Central memory CD4-positive, alpha-beta T cell (primary cell): ENCODE measurements at regions not wholly inside any gene's neighbourhood (a gene's known extent, or its start where the extent isn't known, plus 50 kb on each side); places are given as distances from the start of the nearest gene placed in this dataset.
"Not testable (repeated sequence)": the region's sequence is repeated elsewhere in the genome, so short reads cannot be mapped to it uniquely, and the experiment has no call there.

Experiments used
- DNase-seq: peaks from one replicate; pipeline ENCODE4 v3.0.0; 2022

DNA sequence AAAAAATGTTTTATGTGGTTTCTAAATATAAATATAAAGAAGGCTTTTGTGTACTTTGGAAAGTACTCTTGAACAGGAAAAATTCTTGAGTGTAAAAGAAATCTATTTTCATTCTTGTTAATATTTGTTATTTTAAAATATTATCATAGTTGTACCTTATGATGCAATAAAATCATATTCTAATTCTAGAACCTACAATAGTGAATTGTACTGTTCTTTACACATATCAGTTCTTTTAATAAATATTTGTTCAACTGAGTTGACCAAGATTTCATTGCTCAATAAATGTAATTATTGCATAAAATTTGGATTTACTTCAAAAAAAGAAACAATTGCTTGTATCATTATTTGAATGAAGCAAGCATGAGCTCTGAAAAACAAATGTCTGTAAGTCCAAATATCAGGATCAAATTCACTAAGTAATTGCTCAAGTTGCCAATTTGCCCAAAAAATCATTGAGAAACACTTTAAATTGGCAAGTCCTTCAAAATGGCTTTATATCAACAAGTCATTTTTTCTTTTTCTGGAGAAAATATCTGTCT lies 191.6 kb upstream of the SLC16A7 start:
- DNase-seq, result no peak

DNA sequence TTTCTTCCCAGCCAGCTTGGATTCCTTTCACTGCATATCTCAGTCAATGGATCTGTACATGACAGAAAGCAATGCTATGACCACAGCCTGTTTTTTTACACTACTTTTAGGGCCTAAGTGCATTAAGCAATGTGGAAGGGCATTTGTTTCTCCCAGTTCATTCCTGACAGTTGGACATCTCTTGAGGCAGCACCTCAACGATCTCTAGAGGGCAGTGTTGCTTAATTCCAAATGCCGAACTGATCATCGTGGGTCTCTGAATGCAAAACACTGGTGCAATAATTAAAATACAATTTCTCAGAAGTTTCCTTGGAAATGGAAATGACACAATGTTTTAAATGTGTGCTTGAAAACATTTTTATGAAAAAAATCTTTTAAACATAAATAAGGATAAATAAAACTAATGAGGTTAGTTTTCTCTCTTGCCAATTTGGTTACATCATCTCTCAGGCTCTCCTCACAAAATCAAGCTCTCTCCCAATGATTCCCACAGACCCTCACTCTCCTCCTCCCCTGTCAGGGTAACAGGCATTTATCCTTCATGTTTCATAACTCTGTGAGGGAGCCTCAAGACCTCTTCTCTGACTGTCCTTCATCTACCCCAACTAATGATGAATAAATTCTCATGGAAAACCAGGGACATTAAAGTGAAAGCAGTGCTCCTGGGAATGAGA lies 192.4 kb upstream of the SLC16A7 start:
- peak; percentile 31 for DNase-seq

DNA sequence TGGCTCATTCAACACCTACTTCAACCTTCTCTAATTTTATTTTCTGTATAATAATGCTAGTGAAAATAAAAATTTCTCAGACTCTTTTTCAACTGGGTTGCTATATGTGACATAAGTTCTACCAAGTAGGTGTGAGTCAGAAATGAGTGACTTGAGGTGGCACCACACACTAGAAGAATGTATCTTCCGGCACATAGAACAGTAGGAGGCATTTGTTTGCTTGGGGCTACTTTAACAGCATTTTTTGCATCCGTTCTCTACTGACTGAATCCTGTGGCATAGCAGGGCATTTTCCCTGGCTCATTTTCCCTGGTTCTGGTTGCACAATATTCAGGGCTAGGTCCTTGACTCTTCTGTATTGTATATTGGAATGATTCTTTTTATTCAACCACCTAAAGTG lies 194.0 kb upstream of the SLC16A7 start:
- no peak for DNase-seq

DNA sequence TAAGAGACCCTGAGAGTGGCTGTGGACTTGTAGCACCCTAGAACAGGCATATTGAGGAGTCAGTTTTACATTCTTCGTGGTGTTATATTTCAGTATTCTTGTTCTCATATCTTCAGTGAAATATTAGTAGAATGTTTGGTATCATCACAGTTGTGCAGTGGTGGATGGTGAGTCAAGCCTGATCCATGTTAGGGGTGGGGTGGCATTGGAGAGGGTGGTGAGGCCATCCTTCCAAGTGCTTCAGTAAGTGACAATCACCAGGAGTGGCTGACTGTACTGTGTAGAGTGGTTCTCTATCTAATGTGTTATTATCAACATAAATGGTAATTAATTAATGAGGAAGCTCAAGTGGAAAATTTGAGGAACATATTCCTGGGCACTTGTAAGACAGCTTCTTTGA lies 197.7 kb upstream of the SLC16A7 start:
- no peak for DNase-seq

DNA sequence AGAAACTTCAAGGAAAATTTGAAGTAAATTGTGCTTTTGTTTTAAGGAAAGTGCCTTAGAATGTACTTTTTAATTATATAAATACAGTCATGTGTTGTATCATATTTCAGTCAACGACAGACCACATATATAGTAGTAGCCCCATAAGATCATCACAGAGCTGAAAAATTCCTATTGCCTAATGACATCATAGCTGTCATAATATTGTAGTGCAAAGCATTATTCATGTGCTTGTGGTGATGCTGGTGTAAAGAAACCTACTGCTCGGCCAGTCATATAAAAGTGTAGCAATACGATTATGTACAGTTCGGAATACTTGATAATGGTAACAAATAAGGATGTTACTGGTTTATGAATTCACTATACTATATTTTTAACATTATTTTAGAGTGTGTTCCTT lies 198.9 kb upstream of the SLC16A7 start:
- DNase-seq, result no peak

DNA sequence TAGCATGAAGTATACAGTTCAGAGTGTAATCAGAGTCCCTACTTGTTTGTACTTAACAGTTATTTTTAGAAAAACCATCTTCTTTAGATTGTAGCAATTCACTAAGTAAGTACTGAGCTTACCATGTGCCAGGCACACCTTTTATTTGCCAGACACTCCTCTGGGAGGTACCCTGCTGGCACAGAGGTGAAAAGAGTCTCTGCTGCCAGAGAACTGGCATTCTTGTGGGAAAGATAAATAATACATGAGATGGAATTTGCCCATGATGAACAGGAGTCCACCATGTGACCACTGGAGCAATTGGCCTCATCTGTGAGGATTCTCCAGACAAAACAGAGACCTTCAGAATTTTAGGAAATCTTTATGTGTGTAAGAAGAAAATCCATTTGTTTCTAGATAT lies 199.3 kb upstream of the SLC16A7 start:
- DNase-seq, result no peak

DNA sequence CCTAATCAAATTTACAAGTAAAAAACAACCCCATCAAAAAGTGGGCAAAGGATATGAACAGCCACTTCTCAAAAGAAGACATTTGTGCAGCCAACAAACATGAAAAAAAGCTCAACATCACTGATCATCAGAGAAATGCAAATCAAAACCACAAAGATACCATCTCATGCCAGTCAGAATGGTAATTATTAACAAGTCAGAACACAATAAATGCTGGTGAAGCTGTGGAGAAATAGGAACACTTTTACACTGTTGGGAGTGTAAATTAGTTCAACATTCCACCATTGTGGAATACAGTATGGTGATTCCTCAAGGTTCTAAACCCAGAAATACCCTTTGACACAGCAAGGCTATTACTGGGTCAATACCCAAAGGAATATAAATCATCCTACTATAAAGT lies 200.5 kb upstream of the SLC16A7 start:
- DNase-seq, result not testable (repeated sequence)

DNA sequence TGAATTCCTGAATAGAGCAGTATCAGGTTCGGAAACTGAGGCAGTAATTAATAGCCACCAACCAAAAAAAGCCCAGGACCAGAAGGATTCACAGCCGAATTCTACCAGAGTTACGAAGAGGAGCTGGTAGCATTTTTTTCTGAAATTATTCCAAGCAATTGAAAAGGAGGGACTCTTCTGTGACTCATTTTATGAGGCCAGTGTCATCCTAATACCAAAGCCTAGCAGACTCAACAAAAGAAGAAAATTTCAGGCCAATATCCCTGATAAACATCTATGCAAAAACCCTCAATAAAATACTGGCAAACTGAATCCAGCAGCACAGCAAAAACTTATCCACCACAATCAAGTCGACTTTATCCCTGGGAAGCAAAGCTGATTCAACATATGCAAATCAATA lies 202.3 kb upstream of the SLC16A7 start:
- DNase-seq, result no peak

DNA sequence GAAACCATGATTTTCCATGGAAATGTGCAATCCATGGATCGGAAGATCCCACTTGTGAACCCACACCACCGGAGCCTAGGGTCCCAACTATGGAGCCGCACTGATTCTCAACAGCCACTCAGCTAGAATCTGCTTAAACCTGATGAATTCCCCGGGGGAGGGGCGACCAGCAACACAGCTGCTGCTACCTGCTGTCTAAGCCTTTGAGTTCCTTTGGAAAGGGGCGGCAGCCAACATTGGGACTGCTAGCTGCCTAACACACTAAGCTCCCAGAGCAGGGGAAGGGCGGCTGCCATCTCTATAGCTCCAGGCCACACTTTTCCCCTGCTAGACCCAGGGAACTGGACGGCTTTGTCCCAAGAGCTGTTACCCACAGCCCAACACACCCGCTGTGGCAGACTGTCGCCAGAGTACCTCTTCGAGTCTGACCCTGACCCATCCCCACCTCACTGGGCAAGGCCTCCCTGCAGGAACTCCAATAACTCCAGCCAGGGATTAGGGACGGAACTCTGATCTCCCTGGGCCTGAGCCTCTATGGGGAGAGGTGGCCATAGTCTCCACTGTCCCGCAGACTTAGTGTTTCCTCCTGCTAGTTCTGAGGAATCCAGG lies 205.8 kb upstream of the SLC16A7 start:
- no peak for DNase-seq

DNA sequence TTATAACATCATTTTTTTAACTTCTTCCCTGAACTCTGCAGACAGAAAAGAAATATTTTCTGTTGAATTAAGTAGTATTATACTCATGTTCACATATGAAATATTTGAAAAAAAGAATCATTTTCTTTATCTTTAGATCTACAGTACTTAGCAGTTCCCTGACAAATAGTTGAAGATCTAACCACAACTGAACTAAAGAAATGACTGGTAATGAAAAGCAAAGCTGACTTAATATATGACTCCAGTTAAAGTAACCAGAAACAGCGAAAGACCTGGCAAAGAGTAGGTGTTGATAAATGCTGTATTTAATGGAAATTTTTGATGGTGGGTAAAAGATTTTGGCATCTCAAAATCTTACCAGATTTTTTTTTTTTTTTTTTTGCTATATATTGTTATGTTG lies 207.1 kb upstream of the SLC16A7 start:
- no peak for DNase-seq

DNA sequence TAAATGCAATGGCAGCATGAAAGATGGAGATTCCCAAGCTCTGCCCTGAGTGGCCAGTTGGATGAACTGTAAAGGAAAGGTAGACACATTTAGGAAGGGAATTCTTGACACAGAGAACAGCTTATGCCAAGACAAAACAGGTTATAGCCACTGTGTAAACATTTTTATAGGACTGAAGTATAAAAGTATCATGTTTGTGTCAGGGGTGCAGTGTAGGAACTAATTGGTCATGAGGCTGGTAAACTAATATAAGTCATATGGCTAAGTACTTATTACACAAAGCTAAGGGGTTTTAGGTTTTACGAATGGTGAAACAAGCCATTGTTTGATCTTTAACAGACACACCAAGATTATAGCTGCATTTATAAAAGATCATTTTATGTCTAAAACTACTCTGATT lies 207.7 kb upstream of the SLC16A7 start:
- DNase-seq, result no peak

DNA sequence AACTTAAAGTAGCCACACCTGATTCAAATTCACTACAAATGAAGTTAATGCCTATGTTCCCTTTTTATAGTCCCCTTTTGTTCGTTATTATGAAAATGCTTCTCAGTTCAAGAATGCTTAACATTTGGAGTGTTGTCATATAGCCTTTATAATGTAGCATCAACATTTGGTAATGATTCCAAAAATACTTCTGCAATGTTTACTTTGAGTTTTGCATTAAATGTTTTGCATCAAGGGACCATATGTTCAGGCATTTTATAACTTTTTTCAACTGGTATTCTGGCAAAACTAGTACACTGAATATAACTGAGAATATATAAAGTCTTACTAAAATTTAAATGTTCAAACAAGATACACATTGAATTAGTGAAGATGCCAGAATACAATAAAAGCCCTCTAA lies 209.6 kb upstream of the SLC16A7 start:
- no peak for DNase-seq

DNA sequence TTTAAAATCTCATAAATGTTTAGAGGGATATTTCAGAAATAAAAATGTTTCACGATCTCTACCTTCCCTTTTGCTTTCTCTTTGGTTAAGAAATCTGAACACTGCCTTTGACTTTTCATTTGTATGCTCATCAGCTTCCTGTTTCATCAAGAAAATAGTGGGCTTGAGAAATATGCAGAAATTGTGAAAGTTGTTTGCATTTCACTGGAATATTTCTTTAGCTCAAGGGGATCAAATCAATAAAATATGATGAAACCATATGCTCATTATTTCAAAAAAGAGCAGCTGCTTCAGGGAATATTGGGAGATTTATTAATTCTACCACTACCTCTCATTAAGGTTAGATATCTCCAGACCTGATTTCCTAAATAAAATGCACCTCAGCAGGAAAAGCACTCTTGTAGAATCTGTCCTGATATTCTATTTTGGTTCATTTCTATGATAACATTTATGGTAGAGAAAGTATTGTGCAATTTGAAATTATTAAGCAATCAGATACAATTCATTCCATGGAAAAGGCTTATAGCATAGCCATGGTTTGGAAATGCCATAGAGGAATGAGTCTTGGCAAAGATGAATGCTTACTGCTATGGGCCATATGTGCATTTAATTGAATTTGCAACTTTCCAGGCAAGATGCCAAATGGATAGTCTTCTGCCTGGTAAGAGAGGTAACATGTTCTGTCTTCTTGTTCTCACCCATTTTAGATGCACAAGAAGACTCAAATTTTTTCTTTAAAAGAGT lies 212.6 kb upstream of the SLC16A7 start:
- no peak for DNase-seq

DNA sequence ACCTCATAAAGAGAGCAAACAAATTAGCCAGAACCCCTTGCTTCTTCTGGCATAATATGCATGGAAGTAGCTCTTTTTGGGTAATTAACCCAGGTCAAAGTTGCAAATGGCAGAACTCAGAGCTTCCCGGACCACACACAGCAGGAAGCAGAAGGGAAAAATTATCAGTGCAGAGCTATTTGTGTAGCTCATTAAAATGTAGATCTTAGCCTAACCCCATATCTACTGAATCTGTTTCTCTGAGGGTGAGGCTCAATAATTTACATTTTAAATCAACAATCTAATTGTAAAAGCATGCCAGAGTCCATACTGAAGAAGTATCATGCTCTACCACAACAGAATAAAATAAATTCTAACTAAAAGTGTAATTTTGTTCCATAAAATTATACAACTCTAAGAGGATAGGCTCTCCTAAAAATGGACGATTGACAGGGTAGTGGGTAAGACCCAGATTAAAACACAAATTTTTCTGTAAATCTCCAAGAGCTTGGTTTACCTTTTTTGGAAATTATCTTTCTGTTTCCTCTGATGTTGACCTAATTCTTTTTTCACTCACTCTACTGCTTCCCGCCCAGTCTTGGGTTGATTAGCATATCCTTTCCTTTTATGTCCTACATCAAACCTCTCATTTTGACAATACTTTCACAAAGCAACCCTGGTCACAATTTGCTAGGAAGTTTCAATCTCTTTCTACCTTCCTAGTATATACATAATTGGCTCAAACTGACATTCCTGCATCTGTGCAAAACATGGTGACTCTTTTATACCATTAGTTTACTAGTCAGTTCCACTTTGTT lies 213.3 kb upstream of the SLC16A7 start:
- no peak for DNase-seq

DNA sequence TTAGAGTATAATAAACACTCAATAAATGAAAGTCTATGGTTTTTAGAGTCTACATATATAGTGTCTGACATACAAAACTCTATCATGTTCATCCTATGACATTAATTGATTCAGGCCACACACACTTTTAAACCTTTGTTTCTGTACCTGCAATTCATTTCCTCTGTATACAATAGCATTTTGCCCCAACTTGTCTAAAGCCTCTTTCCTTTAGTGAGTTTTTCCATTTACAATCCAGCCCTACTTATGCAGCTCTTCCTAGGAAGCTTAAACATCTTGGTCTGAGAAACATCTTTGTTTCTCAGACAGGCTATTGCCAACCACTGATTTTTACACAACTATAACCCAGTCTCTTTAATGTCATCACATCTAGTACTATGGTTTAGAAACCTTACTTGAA lies 214.7 kb upstream of the SLC16A7 start:
- no peak for DNase-seq

DNA sequence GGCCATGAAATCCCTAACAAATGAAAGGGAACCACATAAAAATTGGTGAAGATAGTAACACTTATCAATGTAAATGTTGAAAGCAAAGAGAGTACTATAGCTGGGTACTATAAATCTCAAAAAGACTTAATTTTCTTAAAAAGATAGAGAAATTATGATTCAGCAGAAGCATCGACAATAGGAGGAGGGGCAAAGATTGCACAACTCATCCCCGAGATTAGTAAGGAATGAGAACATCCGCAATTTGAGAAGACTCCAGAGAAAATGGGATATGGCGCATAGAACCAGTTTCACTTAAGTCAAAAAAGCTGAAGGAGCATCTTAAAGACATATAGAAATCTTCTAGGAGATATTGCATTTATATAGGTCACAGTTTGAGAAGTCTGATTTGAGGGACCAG lies 220.2 kb upstream of the SLC16A7 start:
- DNase-seq, result no peak

DNA sequence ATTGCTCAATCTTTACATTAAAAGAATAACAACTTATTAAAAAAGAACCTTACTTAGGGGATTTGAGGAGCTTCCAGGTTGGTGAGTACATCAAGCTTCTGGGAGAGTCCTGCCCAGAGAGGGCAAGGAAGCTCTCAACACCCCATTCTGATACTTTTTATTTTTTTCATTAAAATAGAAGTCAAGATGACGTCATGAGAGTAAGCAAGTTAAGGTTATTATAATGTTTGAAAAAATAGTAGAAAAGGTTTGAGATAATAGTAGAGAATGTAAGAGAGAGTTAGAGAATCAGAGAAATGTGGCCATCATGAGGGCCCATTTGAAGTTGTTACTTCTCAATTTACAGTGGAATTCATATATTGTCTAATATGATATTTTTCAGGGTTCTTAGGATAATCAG lies 221.0 kb upstream of the SLC16A7 start:
- DNase-seq, result no peak

DNA sequence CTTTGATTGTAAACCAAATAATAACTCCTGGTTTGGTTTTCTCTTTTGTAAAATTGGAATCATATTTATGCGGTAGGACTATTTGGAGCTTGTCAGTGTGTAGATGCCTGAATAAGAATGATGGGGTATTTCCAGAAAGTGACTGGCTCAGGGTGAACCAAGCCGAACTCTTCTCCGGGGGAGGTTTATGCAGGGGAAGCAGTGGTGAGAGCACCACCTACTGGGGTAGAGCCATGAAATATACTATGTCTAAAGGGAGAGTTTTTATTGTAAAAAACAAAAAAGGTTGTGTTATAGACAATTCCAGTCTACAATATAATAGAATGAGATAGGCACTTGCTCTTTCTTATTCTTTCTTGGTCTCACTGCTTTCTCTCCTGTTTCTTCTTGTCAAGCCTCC lies 222.9 kb upstream of the SLC16A7 start:
- DNase-seq, result no peak

DNA sequence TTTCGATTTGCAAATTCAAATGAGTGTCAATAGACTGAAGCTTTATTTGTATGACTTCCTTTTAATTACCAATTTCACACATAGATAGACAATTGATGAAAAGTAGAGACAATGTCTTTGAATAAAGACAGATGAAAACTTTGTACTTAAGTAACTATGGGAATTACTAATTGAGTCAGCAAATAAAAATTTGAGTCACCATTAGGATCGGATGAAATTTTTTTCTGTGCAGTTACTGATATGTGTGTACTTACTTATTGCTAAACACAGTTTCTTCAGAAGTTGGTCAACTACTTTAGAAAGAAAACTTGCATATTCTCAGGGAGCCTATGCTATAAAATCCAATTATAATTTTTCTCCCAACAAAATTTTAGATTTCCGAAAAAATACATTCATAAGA lies 224.9 kb upstream of the SLC16A7 start:
- no peak for DNase-seq

DNA sequence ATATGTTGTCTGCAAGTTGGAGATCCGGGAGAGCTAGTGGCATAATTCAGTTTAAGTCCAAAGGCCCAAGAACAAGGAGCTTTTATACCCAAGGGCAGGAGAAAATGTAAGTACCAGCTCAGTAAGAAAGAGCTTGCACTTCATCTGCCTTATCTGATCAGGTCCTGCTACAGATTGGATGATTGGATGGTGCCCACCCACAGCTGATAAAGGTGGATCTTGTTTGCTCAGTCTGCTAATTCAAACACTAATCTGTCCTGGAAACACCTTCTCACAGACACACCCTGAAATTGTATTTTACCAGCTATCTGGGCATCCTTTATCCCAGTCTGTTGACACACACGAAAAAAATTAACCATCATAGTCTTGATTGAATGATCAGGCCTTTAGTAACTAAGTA lies 230.7 kb upstream of the SLC16A7 start:
- no peak for DNase-seq

DNA sequence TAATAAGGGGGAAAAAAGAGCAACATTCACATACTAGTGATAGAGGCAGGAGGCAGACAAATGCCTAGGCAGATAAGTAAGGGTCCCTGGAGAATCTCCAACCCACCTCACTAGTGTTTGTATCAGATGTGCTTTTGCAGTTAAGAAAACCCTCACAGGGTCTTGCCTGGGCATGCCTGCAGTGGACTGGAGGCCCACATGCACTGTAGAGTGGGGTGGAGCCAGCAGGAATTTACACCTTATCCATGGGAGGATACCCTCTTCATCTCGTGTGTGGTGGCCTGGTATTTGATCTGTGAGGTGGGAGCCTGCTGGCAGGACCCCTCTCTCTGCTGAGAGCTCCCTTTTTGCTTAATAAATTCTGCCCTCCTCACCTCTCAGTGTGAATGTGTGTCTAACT lies 238.0 kb upstream of the SLC16A7 start:
- no peak for DNase-seq

DNA sequence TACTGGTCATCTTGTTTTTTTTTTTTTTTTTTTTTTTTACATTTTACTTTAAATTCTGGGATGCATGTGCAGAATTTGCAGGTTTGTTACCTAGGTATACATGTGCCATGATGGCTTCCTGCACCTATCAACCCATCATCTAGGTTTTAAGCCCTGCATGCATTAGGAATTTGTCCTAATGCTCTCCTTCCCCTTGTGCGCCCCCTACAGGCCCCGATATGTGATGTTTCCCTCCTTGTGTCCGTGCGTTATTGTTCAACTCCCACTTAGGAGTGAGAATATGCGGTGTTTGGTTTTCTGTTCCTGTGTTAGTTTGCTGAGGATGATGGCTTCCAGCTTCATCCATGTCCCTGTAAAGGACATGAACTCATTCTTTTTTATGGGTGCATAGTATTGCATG lies 249.6 kb upstream of the SLC16A7 start:
- not testable (repeated sequence) for DNase-seq

DNA sequence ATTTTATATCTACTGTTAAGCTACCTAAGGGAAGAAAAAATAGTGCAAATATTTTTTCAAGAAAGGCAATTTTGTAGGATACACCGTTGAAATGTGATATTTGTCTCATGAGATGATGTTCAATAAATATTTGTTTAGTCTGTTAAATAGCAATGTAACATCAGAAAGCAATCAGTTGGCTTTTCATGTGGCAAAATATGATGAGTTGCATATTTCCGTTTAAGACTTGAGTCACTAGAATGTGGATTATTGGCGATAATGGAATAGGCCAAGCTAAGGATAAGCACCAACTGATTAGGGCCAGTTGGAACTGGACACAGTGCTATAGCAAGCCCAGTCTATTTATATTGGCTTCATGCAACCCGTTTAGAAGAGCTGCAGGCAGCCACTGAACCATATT lies 250.4 kb upstream of the SLC16A7 start:
- no peak for DNase-seq
